H9 (cell line): ENCODE measurements at regions not wholly inside any gene's neighbourhood (a gene's known extent, or its start where the extent isn't known, plus 50 kb on each side); places are given as distances from the start of the nearest gene placed in this dataset.

Source experiments
- DNase-seq: peaks from one replicate; pipeline ENCODE4 v3.0.0-alpha.2; 2017
- H2AFZ ChIP-seq: one replicate; pipeline ENCODE4 v1.6.1; 2013; ENCODE audit warnings: mild to moderate bottlenecking, low read length, control low read depth, moderate library complexity
- H2AK5ac ChIP-seq: 2 replicates; pipeline ENCODE4 v1.6.1; 2013; ENCODE audit warnings: low read length, control low read depth, mixed read lengths; ENCODE audit not compliant: insufficient read length
- H2BK120ac ChIP-seq: one replicate; pipeline ENCODE4 v1.6.1; 2013; ENCODE audit warnings: low read depth, mild to moderate bottlenecking, low read length, control low read depth, inconsistent platforms; ENCODE audit not compliant: poor library complexity, severe bottlenecking
- H2BK12ac ChIP-seq: 2 replicates; pipeline ENCODE4 v1.6.1; 2013; ENCODE audit warnings: low read length, control low read depth, mixed read lengths, low read depth; ENCODE audit not compliant: insufficient read length
- H2BK15ac ChIP-seq: 2 replicates; pipeline ENCODE4 v1.6.1; 2013; ENCODE audit warnings: low read depth, low read length, control low read depth
- H2BK20ac ChIP-seq: one replicate; pipeline ENCODE4 v1.6.1; 2013; ENCODE audit warnings: low read depth, mild to moderate bottlenecking, low read length, control low read depth, inconsistent platforms; ENCODE audit not compliant: poor library complexity, severe bottlenecking
- H2BK5ac ChIP-seq: 2 replicates; pipeline ENCODE4 v1.6.1; 2013; ENCODE audit warnings: low read length, control low read depth, mixed read lengths; ENCODE audit not compliant: insufficient read length
- H3K14ac ChIP-seq: 2 replicates; pipeline ENCODE4 v1.6.1; 2013; ENCODE audit warnings: low read length, control low read depth; ENCODE audit not compliant: insufficient read depth
- H3K18ac ChIP-seq: 2 replicates; pipeline ENCODE4 v1.6.1; 2013; ENCODE audit warnings: low read depth, mild to moderate bottlenecking, mixed read lengths, low read length, control low read depth; ENCODE audit not compliant: insufficient read length
- H3K23ac ChIP-seq: 2 replicates; pipeline ENCODE4 v1.6.1; 2013; ENCODE audit warnings: low read length, control low read depth, mixed read lengths, low read depth; ENCODE audit not compliant: insufficient read length
- H3K23me2 ChIP-seq: 2 replicates; pipeline ENCODE4 v1.6.1; 2013; ENCODE audit warnings: low read depth, mild to moderate bottlenecking, mixed read lengths, low read length, control low read depth; ENCODE audit not compliant: insufficient read length, poor library complexity, severe bottlenecking
- H3K27ac ChIP-seq: 2 replicates; pipeline ENCODE4 v1.5.1; 2013; ENCODE audit warnings: low read length, control low read depth, mixed read lengths, low read depth; ENCODE audit not compliant: insufficient read length
- H3K27me3 ChIP-seq: 2 replicates; pipeline ENCODE4 v1.6.1; 2013; ENCODE audit warnings: low read length, control low read depth, inconsistent platforms; ENCODE audit not compliant: insufficient read depth
- H3K4ac ChIP-seq: 2 replicates; pipeline ENCODE4 v1.6.1; 2013; ENCODE audit warnings: low read depth, mild to moderate bottlenecking, control low read depth, inconsistent platforms, low read length, moderate library complexity
- H3K4me1 ChIP-seq: 2 replicates; pipeline ENCODE4 v1.6.1; 2013; ENCODE audit warnings: low read length, control low read depth, inconsistent platforms; ENCODE audit not compliant: insufficient read depth
- H3K4me2 ChIP-seq: 2 replicates; pipeline ENCODE4 v1.6.1; 2013; ENCODE audit warnings: low read length, control low read depth, mixed read lengths; ENCODE audit not compliant: insufficient read length, insufficient read depth
- H3K56ac ChIP-seq: 2 replicates; pipeline ENCODE4 v1.6.1; 2013; ENCODE audit warnings: low read depth, mild to moderate bottlenecking, mixed read lengths, low read length, control low read depth; ENCODE audit not compliant: insufficient read length
- H3K79me1 ChIP-seq: 2 replicates; pipeline ENCODE4 v1.6.1; 2013; ENCODE audit warnings: low read depth, mild to moderate bottlenecking, moderate library complexity, low read length, control low read depth, inconsistent platforms; ENCODE audit not compliant: insufficient read depth, poor library complexity, severe bottlenecking
- H3K79me2 ChIP-seq: 2 replicates; pipeline ENCODE4 v1.6.1; 2013; ENCODE audit warnings: low read length, control low read depth, inconsistent platforms; ENCODE audit not compliant: insufficient read depth
- H3K9ac ChIP-seq: 2 replicates; pipeline ENCODE4 v1.6.1; 2013; ENCODE audit warnings: low read length, control low read depth, mixed read lengths; ENCODE audit not compliant: insufficient read length; ENCODE audit errors: extremely low read depth
- H3K9me3 ChIP-seq: one replicate; pipeline ENCODE4 v1.6.1; 2013; ENCODE audit warnings: low read depth, low read length, inconsistent platforms; ENCODE audit not compliant: control insufficient read depth
- H3T11ph ChIP-seq: one replicate; pipeline ENCODE4 v1.6.1; 2013; ENCODE audit warnings: mild to moderate bottlenecking, low read length, control low read depth, inconsistent platforms
- H4K20me1 ChIP-seq: one replicate; pipeline ENCODE4 v1.6.1; 2013; ENCODE audit not compliant: control insufficient read depth, insufficient read length, insufficient read depth
- H4K5ac ChIP-seq: 2 replicates; pipeline ENCODE4 v1.6.1; 2013; ENCODE audit warnings: low read depth, mild to moderate bottlenecking, mixed read lengths, low read length, control low read depth; ENCODE audit not compliant: insufficient read length
- H4K8ac ChIP-seq: replicated peaks from 2 replicates; pipeline ENCODE4 v1.6.1; 2013; ENCODE audit warnings: low read length, control low read depth, mixed read lengths, low read depth; ENCODE audit not compliant: insufficient read length
- H4K91ac ChIP-seq: 2 replicates; pipeline ENCODE4 v1.6.1; 2013; ENCODE audit warnings: low read depth, mild to moderate bottlenecking, moderate library complexity, mixed read lengths, low read length, control low read depth; ENCODE audit not compliant: insufficient read length
- H3K27ac Mint-ChIP-seq, 3 experiments: 2 replicates in 2 of 3; 3 replicates in 1 of 3; pipeline ENCODE4 v1.8.0; 2020 to 2021; ENCODE audit warnings: mixed read lengths in 3 of 3, mild to moderate bottlenecking in 1 of 3, moderate library complexity in 1 of 3
- H3K27me3 Mint-ChIP-seq: 2 replicates; pipeline ENCODE4 v1.8.0; 2021; ENCODE audit warnings: low read depth, mild to moderate bottlenecking, moderate library complexity, mixed read lengths
- H3K36me3 Mint-ChIP-seq, 3 experiments: 2 replicates in 2 of 3; 3 replicates in 1 of 3; pipeline ENCODE4 v1.8.0; 2020 to 2021; ENCODE audit warnings: low read depth in 3 of 3, mixed read lengths in 3 of 3; ENCODE audit not compliant: insufficient read depth in 1 of 3
- H3K4me1 Mint-ChIP-seq, 2 experiments: 2 replicates each; pipeline ENCODE4 v1.8.0; 2020; ENCODE audit warnings: mixed read lengths in 2 of 2
- H3K4me3 Mint-ChIP-seq, 2 experiments: 2 replicates in 1 of 2; 3 replicates in 1 of 2; pipeline ENCODE4 v1.8.0; 2020 to 2021; ENCODE audit warnings: mild to moderate bottlenecking in 2 of 2, mixed read lengths in 2 of 2, moderate library complexity in 1 of 2
- H3K9me3 Mint-ChIP-seq, 2 experiments: 2 replicates in 1 of 2; 3 replicates in 1 of 2; pipeline ENCODE4 v1.8.0; 2020; ENCODE audit warnings: mild to moderate bottlenecking in 2 of 2, mixed read lengths in 2 of 2, moderate library complexity in 1 of 2
- WGBS: extraction: QIAGEN DNeasy Blood & Tissue Kit; methylation state at CpG from one replicate; pipeline ENCODE4 v1.1.7; 2013; ENCODE audit warnings: missing lambda C conversion rate, low lambda C conversion rate, mixed read lengths; ENCODE audit not compliant: insufficient read length; ENCODE audit errors: extremely low coverage; 5-methylcytosine and 5-hydroxymethylcytosine counted together
- TF ChIP-seq, protein P1 (sequence below): fragments of 200-600 bp; sonication (generic); conservative IDR thresholded peaks from 3 replicates; pipeline ENCODE4 v1.8.0; 2021; ENCODE audit warnings: antibody characterized with exemption, mild to moderate bottlenecking

DNA sequence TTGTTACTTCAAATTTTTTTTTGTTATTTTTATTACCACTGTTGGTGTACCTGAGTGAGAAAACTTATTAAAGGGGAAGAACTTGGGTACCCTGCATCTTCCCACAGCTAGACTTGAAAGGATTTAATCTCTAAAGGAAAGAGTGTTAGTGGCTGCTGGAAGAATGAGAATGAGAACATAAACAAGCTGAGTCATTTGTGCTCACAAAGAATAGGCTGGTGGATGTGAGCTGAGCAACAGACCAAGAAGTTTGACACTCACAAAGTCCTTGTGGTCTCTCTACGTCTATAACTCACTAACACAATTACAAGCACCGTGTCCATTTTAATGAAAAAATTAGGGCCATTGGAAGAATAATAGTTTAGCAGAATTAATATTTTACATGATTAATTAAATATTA is 217.6 kb upstream of the ANO5 start:
- Histone ChIP-seq H2AK5ac (no peak overlapping the region), H3K18ac (no peak overlapping the region), H2BK15ac (no peak overlapping the region), H3K9me3 (no peaks in the 10 kb centered on the region), H3K27ac (no peak overlapping the region), H3K9ac (no peak overlapping the region), H3K4me2 (no peak overlapping the region), H2BK5ac (no peak overlapping the region), H4K5ac (no peak overlapping the region), H4K91ac (no peak overlapping the region), H3K27me3 (no peaks in the 10 kb centered on the region), H3K79me1 (no peaks in the 10 kb centered on the region), H2BK120ac (no peak overlapping the region), H3T11ph (no peak overlapping the region), H3K23ac (no peak overlapping the region), H2BK12ac (no peak overlapping the region), H4K20me1 (no peaks in the 10 kb centered on the region), H3K56ac (no peak overlapping the region), H3K4ac (no peak overlapping the region), H3K79me2 (no peaks in the 10 kb centered on the region), H2BK20ac (no peak overlapping the region), H3K14ac (no peak overlapping the region), H3K23me2 (no peaks in the 10 kb centered on the region), H3K4me1 (no peaks in the 10 kb centered on the region; the same call in 1 of the 2 replicates), H2AFZ (no peak overlapping the region), H4K8ac (no peak overlapping the region)
- H3K4me1 Mint-ChIP-seq: peaks cover 8 to 9% of the 10 kb centered on the region in 2 experiments
- no peaks in the 10 kb centered on the region for H3K36me3 Mint-ChIP-seq
- TF ChIP-seq, protein P1, sequence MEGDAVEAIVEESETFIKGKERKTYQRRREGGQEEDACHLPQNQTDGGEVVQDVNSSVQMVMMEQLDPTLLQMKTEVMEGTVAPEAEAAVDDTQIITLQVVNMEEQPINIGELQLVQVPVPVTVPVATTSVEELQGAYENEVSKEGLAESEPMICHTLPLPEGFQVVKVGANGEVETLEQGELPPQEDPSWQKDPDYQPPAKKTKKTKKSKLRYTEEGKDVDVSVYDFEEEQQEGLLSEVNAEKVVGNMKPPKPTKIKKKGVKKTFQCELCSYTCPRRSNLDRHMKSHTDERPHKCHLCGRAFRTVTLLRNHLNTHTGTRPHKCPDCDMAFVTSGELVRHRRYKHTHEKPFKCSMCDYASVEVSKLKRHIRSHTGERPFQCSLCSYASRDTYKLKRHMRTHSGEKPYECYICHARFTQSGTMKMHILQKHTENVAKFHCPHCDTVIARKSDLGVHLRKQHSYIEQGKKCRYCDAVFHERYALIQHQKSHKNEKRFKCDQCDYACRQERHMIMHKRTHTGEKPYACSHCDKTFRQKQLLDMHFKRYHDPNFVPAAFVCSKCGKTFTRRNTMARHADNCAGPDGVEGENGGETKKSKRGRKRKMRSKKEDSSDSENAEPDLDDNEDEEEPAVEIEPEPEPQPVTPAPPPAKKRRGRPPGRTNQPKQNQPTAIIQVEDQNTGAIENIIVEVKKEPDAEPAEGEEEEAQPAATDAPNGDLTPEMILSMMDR: no peak
- H3K9me3 Mint-ChIP-seq: no peaks in the 10 kb centered on the region; a peak in 1 of 5 replicates
- H3K27ac Mint-ChIP-seq: peak overlapping the region in 1 of 3 experiments; percentile 68; a peak in 2 of 7 replicates
- no CpG with 5 or more reads among the region's 2 CpGs for WGBS
- no peak for DNase-seq
- H3K27me3 Mint-ChIP-seq: no peaks in the 10 kb centered on the region
- H3K4me3 Mint-ChIP-seq: no peak overlapping the region
